ENCODE measurements at regions not wholly inside any gene's neighbourhood (a gene's known extent, or its start where the extent isn't known, plus 50 kb on each side); places are given as distances from the start of the nearest gene placed in this dataset.
"Not testable (repeated sequence)": the region's sequence is repeated elsewhere in the genome, so short reads cannot be mapped to it uniquely, and the experiment has no call there.

GRCh38 chr7:65145710-65146109 is 139.2 kb upstream of the ERV3-1 start:
- H3K4me1 ChIP-seq (ENCODE audit: control insufficient read depth, insufficient read depth, low read length, unreplicated experiment); H2AFZ ChIP-seq (ENCODE audit: low read length, unreplicated experiment); H3K36me3 ChIP-seq (ENCODE audit: insufficient read depth, low read length); H3K27ac ChIP-seq (ENCODE audit: low read depth, low read length); H3K27me3 ChIP-seq (ENCODE audit: insufficient read depth, low read length); H3K79me2 ChIP-seq (ENCODE audit: control insufficient read depth, insufficient read depth, low read length, unreplicated experiment); H3K4me3 ChIP-seq (ENCODE audit: low read depth, low read length): not testable (repeated sequence)

- H3K36me3 ChIP-seq (ENCODE audit: insufficient read depth, low read length); H3K4me1 ChIP-seq (ENCODE audit: control insufficient read depth, insufficient read depth, low read length, unreplicated experiment); H2AFZ ChIP-seq (ENCODE audit: low read length, unreplicated experiment); H3K27ac ChIP-seq (ENCODE audit: low read depth, low read length); H3K4me3 ChIP-seq (ENCODE audit: low read depth, low read length); H3K27me3 ChIP-seq (ENCODE audit: insufficient read depth, low read length); H3K79me2 ChIP-seq (ENCODE audit: control insufficient read depth, insufficient read depth, low read length, unreplicated experiment): not testable (repeated sequence)
Measured at GRCh38 chr7:65145008-65145407, 138.5 kb upstream of the ERV3-1 start.

- H3K79me2 ChIP-seq (ENCODE audit: control insufficient read depth, insufficient read depth, low read length, unreplicated experiment); H3K27ac ChIP-seq (ENCODE audit: low read depth, low read length); H2AFZ ChIP-seq (ENCODE audit: low read length, unreplicated experiment); H3K36me3 ChIP-seq (ENCODE audit: insufficient read depth, low read length); H3K27me3 ChIP-seq (ENCODE audit: insufficient read depth, low read length); H3K4me1 ChIP-seq (ENCODE audit: control insufficient read depth, insufficient read depth, low read length, unreplicated experiment); H3K4me3 ChIP-seq (ENCODE audit: low read depth, low read length): not testable (repeated sequence)
Measured at GRCh38 chr7:65144557-65144956, 138.1 kb upstream of the ERV3-1 start.

- H3K27me3 ChIP-seq (ENCODE audit: insufficient read depth, low read length); H2AFZ ChIP-seq (ENCODE audit: low read length, unreplicated experiment); H3K4me3 ChIP-seq (ENCODE audit: low read depth, low read length); H3K4me1 ChIP-seq (ENCODE audit: control insufficient read depth, insufficient read depth, low read length, unreplicated experiment); H3K36me3 ChIP-seq (ENCODE audit: insufficient read depth, low read length); H3K27ac ChIP-seq (ENCODE audit: low read depth, low read length); H3K79me2 ChIP-seq (ENCODE audit: control insufficient read depth, insufficient read depth, low read length, unreplicated experiment): not testable (repeated sequence)
Measured at GRCh38 chr7:65144119-65144518, 137.6 kb upstream of the ERV3-1 start.

GRCh38 chr7:65141894-65142293 is 135.4 kb upstream of the ERV3-1 start:
- not testable (repeated sequence) for H3K79me2 ChIP-seq (ENCODE audit: control insufficient read depth, insufficient read depth, low read length, unreplicated experiment); H3K27me3 ChIP-seq (ENCODE audit: insufficient read depth, low read length); H3K36me3 ChIP-seq (ENCODE audit: insufficient read depth, low read length); H3K4me1 ChIP-seq (ENCODE audit: control insufficient read depth, insufficient read depth, low read length, unreplicated experiment); H3K27ac ChIP-seq (ENCODE audit: low read depth, low read length); H3K4me3 ChIP-seq (ENCODE audit: low read depth, low read length); H2AFZ ChIP-seq (ENCODE audit: low read length, unreplicated experiment)

GRCh38 chr7:65141405-65141778 is 134.9 kb upstream of the ERV3-1 start:
- H3K4me1 ChIP-seq (ENCODE audit: control insufficient read depth, insufficient read depth, low read length, unreplicated experiment); H3K36me3 ChIP-seq (ENCODE audit: insufficient read depth, low read length); H2AFZ ChIP-seq (ENCODE audit: low read length, unreplicated experiment); H3K79me2 ChIP-seq (ENCODE audit: control insufficient read depth, insufficient read depth, low read length, unreplicated experiment); H3K27me3 ChIP-seq (ENCODE audit: insufficient read depth, low read length); H3K4me3 ChIP-seq (ENCODE audit: low read depth, low read length); H3K27ac ChIP-seq (ENCODE audit: low read depth, low read length): not testable (repeated sequence)

GRCh38 chr7:65140543-65141404 is 134.3 kb upstream of the ERV3-1 start:
- H3K27ac ChIP-seq (ENCODE audit: low read depth, low read length) = not testable (repeated sequence)

GRCh38 chr7:65136850-65137249 is 130.4 kb upstream of the ERV3-1 start:
- not testable (repeated sequence) for H3K27me3 ChIP-seq (ENCODE audit: insufficient read depth, low read length); H3K36me3 ChIP-seq (ENCODE audit: insufficient read depth, low read length); H2AFZ ChIP-seq (ENCODE audit: low read length, unreplicated experiment); H3K27ac ChIP-seq (ENCODE audit: low read depth, low read length); H3K4me1 ChIP-seq (ENCODE audit: control insufficient read depth, insufficient read depth, low read length, unreplicated experiment); H3K4me3 ChIP-seq (ENCODE audit: low read depth, low read length); H3K79me2 ChIP-seq (ENCODE audit: control insufficient read depth, insufficient read depth, low read length, unreplicated experiment)

More at GRCh38 chr7:65140543-65141404, 134.3 kb upstream of the ERV3-1 start:
- H3K27me3 ChIP-seq (ENCODE audit: insufficient read depth, low read length); H2AFZ ChIP-seq (ENCODE audit: low read length, unreplicated experiment); H3K4me1 ChIP-seq (ENCODE audit: control insufficient read depth, insufficient read depth, low read length, unreplicated experiment); H3K79me2 ChIP-seq (ENCODE audit: control insufficient read depth, insufficient read depth, low read length, unreplicated experiment); H3K36me3 ChIP-seq (ENCODE audit: insufficient read depth, low read length): not testable (repeated sequence)
- H3K4me3 ChIP-seq (ENCODE audit: low read depth, low read length) = peak overlapping the region; percentile 49; the same call in 1 of the 2 replicates

GRCh38 chr7:65133087-65133486 is 126.6 kb upstream of the ERV3-1 start:
- H3K36me3 ChIP-seq (ENCODE audit: insufficient read depth, low read length); H3K79me2 ChIP-seq (ENCODE audit: control insufficient read depth, insufficient read depth, low read length, unreplicated experiment); H3K27ac ChIP-seq (ENCODE audit: low read depth, low read length): not testable (repeated sequence)

GRCh38 chr7:65132256-65132655 is 125.8 kb upstream of the ERV3-1 start:
- H3K27me3 ChIP-seq (ENCODE audit: insufficient read depth, low read length); H3K4me3 ChIP-seq (ENCODE audit: low read depth, low read length); H2AFZ ChIP-seq (ENCODE audit: low read length, unreplicated experiment); H3K36me3 ChIP-seq (ENCODE audit: insufficient read depth, low read length); H3K79me2 ChIP-seq (ENCODE audit: control insufficient read depth, insufficient read depth, low read length, unreplicated experiment); H3K27ac ChIP-seq (ENCODE audit: low read depth, low read length); H3K4me1 ChIP-seq (ENCODE audit: control insufficient read depth, insufficient read depth, low read length, unreplicated experiment): not testable (repeated sequence)

More at GRCh38 chr7:65133087-65133486, 126.6 kb upstream of the ERV3-1 start:
- not testable (repeated sequence) for H3K27me3 ChIP-seq (ENCODE audit: insufficient read depth, low read length); H3K4me1 ChIP-seq (ENCODE audit: control insufficient read depth, insufficient read depth, low read length, unreplicated experiment); H3K4me3 ChIP-seq (ENCODE audit: low read depth, low read length); H2AFZ ChIP-seq (ENCODE audit: low read length, unreplicated experiment)

GRCh38 chr7:65127364-65127763 is 120.9 kb upstream of the ERV3-1 start:
- not testable (repeated sequence) for H3K4me1 ChIP-seq (ENCODE audit: control insufficient read depth, insufficient read depth, low read length, unreplicated experiment); H3K79me2 ChIP-seq (ENCODE audit: control insufficient read depth, insufficient read depth, low read length, unreplicated experiment); H3K4me3 ChIP-seq (ENCODE audit: low read depth, low read length); H3K27me3 ChIP-seq (ENCODE audit: insufficient read depth, low read length); H3K27ac ChIP-seq (ENCODE audit: low read depth, low read length); H2AFZ ChIP-seq (ENCODE audit: low read length, unreplicated experiment); H3K36me3 ChIP-seq (ENCODE audit: insufficient read depth, low read length)
